Smooth muscle cell (in vitro differentiated cells): ENCODE measurements at regions not wholly inside any gene's neighbourhood (a gene's known extent, or its start where the extent isn't known, plus 50 kb on each side); places are given as distances from the start of the nearest gene placed in this dataset.

Experiments
- DNase-seq: peaks from one replicate; lab custom pipeline; 2025; ENCODE audit not compliant: unreplicated experiment; lab: John Stamatoyannopoulos, UW
- H2AFZ ChIP-seq: fragments of 200-600 bp; sonication (generic); 2 replicates; pipeline ENCODE4 v1.6.0; 2016; ENCODE audit warnings: antibody characterized with exemption, low read depth, mild to moderate bottlenecking
- H3F3A ChIP-seq: fragments of 200-600 bp; sonication (generic); 2 replicates; pipeline ENCODE4 v1.6.0; 2017; ENCODE audit warnings: antibody characterized with exemption, low read depth
- H3K27ac ChIP-seq: fragments of 200-600 bp; sonication (generic); 2 replicates; pipeline ENCODE4 v1.5.1; 2016; ENCODE audit warnings: low read depth, mild to moderate bottlenecking
- H3K27me3 ChIP-seq: fragments of 200-600 bp; sonication (generic); 2 replicates; pipeline ENCODE4 v1.6.1; 2016; ENCODE audit warnings: low read depth, mild to moderate bottlenecking
- H3K36me3 ChIP-seq: fragments of 200-600 bp; sonication (generic); 2 replicates; pipeline ENCODE4 v1.5.1; 2016; ENCODE audit warnings: low read depth
- H3K4me1 ChIP-seq: fragments of 200-600 bp; sonication (generic); 2 replicates; pipeline ENCODE4 v1.5.1; 2016; ENCODE audit warnings: low read depth
- H3K4me2 ChIP-seq: fragments of 200-600 bp; sonication (generic); 2 replicates; pipeline ENCODE4 v1.6.0; 2016; ENCODE audit warnings: mild to moderate bottlenecking
- H3K4me3 ChIP-seq: fragments of 200-600 bp; sonication (generic); 2 replicates; pipeline ENCODE4 v1.5.1; 2016; ENCODE audit warnings: mild to moderate bottlenecking
- H3K79me2 ChIP-seq: fragments of 200-600 bp; sonication (generic); 2 replicates; pipeline ENCODE4 v1.6.0; 2016; ENCODE audit warnings: low read depth, mild to moderate bottlenecking
- H3K9ac ChIP-seq: fragments of 200-600 bp; sonication (generic); 2 replicates; pipeline ENCODE4 v1.6.0; 2016; ENCODE audit warnings: low read depth
- H3K9me3 ChIP-seq: fragments of 200-600 bp; sonication (generic); replicated peaks from 2 replicates; pipeline ENCODE4 v1.5.1; 2016; ENCODE audit warnings: low read depth
- H4K20me1 ChIP-seq: fragments of 200-600 bp; sonication (generic); 2 replicates; pipeline ENCODE4 v1.6.0; 2016; ENCODE audit warnings: low read depth
- WGBS: methylation state at CpG from one replicate; pipeline ENCODE4 v1.1.7; 2016; ENCODE audit warnings: low lambda C conversion rate; 5-methylcytosine and 5-hydroxymethylcytosine counted together
- TF ChIP-seq, protein P1 (sequence below): fragments of 200-600 bp; sonication (generic); IDR thresholded peaks from 2 replicates; pipeline ENCODE4 v1.5.1; 2017; ENCODE audit warnings: borderline replicate concordance, mild to moderate bottlenecking, antibody characterized with exemption; ENCODE audit not compliant: insufficient read depth, poor library complexity, severe bottlenecking

DNA sequence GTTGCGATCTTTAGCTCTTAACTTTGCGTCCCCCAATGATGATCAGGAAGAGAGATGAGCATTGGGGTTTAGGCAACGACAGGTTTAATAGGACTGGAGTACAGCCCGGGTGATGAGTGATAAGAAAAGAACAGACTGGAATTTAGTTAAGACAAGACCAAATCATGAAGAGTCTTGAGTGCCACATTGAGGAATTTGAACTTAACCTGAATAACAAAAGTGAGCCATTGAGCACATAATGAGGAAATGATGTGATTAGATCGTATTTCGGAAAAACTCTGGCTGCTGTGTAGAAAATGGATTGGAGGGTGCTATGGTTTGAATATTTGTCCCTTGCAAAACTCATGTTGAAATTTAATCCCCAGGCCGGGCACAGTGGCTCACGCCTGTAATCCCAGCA lies 83.2 kb upstream of the MELK start:
- H3K27me3 ChIP-seq = no peaks in the 10 kb centered on the region
- peaks cover 24% of the 10 kb centered on the region for H3K79me2 ChIP-seq
- no peak overlapping the region for H3K9ac ChIP-seq
- no peak overlapping the region for H2AFZ ChIP-seq
- no peak overlapping the region for H3K4me2 ChIP-seq
- H3K4me3 ChIP-seq = no peak overlapping the region
- H3K36me3 ChIP-seq = no peaks in the 10 kb centered on the region
- H4K20me1 ChIP-seq = peaks cover 21% of the 10 kb centered on the region
- H3K27ac ChIP-seq = no peak overlapping the region
- peaks cover 8% of the 10 kb centered on the region for H3F3A ChIP-seq
- DNase-seq = no peak
- WGBS = 92% methylated on average over 8 of the region's 8 CpGs
- TF ChIP-seq, protein P1, sequence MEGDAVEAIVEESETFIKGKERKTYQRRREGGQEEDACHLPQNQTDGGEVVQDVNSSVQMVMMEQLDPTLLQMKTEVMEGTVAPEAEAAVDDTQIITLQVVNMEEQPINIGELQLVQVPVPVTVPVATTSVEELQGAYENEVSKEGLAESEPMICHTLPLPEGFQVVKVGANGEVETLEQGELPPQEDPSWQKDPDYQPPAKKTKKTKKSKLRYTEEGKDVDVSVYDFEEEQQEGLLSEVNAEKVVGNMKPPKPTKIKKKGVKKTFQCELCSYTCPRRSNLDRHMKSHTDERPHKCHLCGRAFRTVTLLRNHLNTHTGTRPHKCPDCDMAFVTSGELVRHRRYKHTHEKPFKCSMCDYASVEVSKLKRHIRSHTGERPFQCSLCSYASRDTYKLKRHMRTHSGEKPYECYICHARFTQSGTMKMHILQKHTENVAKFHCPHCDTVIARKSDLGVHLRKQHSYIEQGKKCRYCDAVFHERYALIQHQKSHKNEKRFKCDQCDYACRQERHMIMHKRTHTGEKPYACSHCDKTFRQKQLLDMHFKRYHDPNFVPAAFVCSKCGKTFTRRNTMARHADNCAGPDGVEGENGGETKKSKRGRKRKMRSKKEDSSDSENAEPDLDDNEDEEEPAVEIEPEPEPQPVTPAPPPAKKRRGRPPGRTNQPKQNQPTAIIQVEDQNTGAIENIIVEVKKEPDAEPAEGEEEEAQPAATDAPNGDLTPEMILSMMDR = no peak
- peaks cover 21% of the 10 kb centered on the region for H3K4me1 ChIP-seq
- no peaks in the 10 kb centered on the region for H3K9me3 ChIP-seq

GRCh38 chr9:36488389-36488756 lies 84.3 kb upstream of the MELK start:
- Histone ChIP-seq H3K9ac (peak overlapping the region; percentile 32), H3F3A (peaks cover 8% of the 10 kb centered on the region), H3K27ac (peak overlapping the region; percentile 66), H3K9me3 (no peaks in the 10 kb centered on the region), H3K4me2 (peak overlapping the region; percentile 83), H4K20me1 (peaks cover 32% of the 10 kb centered on the region), H3K36me3 (no peaks in the 10 kb centered on the region), H3K4me3 (peak overlapping the region; percentile 52), H3K4me1 (peaks cover 29% of the 10 kb centered on the region), H2AFZ (peak overlapping the region; percentile 94), H3K79me2 (peaks cover 34% of the 10 kb centered on the region), H3K27me3 (no peaks in the 10 kb centered on the region)
- TF ChIP-seq, protein P1 = no peak
- no peak for DNase-seq
- WGBS = 21% methylated on average over 5 of the region's 5 CpGs

DNA sequence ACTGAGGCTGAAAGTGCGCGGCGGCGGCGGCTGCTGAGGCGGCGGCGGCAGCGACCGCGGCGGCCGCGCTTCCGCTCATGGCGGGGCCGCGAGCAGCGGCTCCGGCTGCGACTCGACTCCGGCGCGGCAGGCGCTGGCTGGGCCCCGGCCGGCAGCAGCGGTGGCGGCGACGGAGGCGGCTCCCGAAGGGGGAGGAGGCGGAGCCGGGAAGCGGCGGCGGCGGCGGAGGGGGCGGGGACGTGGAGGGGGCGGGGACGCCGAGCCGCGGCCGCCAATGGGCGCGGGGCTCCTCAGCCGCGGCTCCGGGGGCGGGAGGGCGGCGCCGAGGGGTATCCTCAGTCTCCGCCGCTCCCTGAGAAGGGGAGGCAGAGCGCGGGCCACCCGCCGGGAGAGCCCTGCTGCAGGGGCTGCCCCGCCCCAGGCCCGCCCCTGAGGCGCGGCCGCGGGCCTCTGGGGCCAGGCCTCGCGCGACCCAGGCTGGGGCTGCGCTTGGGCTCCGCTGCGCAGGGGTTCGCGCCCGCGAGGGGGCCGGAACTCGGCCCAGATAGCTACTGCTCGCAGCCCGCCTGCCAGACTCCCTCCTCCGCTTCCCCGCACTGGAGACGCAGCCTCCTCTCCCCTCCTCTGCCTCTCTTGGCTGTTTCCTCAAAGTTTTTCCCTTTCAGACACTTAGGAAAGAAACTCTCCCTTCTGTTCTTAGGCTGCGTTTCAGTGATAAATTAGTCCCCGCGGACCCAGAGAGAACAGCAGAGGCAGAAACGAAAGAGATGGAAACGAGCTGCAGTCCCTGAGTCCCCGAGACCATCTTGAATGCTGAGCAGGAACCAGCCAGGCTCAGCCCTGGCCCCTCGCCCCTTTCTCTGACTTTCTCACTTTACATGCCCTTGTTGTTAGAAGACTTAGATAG lies 85.0 kb upstream of the MELK start:
- Histone ChIP-seq H2AFZ (peak overlapping the region; percentile 94), H3K4me2 (peak overlapping the region; percentile 83), H3K9me3 (no peaks in the 10 kb centered on the region), H3K79me2 (peaks cover 41% of the 10 kb centered on the region), H4K20me1 (peaks cover 38% of the 10 kb centered on the region), H3K9ac (peak overlapping the region; percentile 32), H3K27me3 (no peaks in the 10 kb centered on the region), H3K4me1 (peaks cover 29% of the 10 kb centered on the region), H3F3A (peaks cover 8% of the 10 kb centered on the region), H3K27ac (peak overlapping the region; percentile 66), H3K36me3 (no peaks in the 10 kb centered on the region), H3K4me3 (peak overlapping the region; percentile 99)
- TF ChIP-seq, protein P1 = no peak
- 4% methylated on average over 11 of the region's 94 CpGs for WGBS
- DNase-seq = peak; percentile 66

DNA sequence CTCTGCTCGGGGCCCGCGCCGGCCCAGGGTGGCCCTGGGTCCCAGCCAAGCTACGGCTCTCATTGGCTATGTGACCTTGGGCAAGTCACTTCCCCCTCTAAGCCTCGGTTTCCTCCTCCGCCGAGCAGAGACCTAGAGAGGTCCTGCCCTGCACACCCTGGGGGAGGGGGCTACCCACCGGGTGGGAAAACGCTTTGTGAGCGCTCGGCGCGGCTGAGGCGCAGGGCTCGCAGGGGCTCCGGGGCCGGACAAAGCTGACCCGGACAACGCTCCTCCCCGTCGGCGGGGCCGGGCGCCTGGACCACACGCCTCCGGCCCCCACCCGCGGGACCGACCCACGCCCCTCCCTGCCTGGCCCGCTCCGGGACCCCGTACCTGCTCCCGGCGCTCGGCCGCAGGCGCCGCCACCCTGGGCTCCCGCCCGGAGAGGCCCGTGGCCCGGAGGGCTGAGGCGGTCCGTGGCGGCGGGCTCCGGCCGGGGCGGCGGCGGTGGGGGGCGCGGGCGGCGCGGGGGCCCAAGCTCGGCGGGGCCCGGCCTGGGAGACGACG lies 85.7 kb upstream of the MELK start:
- H3K4me3 ChIP-seq = peak overlapping the region; percentile 99
- under 1% methylated on average over 27 of the region's 63 CpGs for WGBS
- H3K9ac ChIP-seq = peak overlapping the region; percentile 83
- peaks cover 45% of the 10 kb centered on the region for H4K20me1 ChIP-seq
- no peaks in the 10 kb centered on the region for H3K27me3 ChIP-seq
- DNase-seq = no peak
- H3K9me3 ChIP-seq = no peaks in the 10 kb centered on the region
- H3K79me2 ChIP-seq = peaks cover 47% of the 10 kb centered on the region
- TF ChIP-seq, protein P1 = no peak
- peaks cover 8% of the 10 kb centered on the region for H3F3A ChIP-seq
- H3K4me1 ChIP-seq = peaks cover 29% of the 10 kb centered on the region
- peak overlapping the region; percentile 56 for H2AFZ ChIP-seq
- H3K36me3 ChIP-seq = no peaks in the 10 kb centered on the region
- peak overlapping the region; percentile 66 for H3K27ac ChIP-seq
- peak overlapping the region; percentile 94 for H3K4me2 ChIP-seq
